ENCODE measurements at regions not wholly inside any gene's neighbourhood (a gene's known extent, or its start where the extent isn't known, plus 50 kb on each side); places are given as distances from the start of the nearest gene placed in this dataset.

- no peaks in the 10 kb centered on the region for H3K9me3 ChIP-seq (ENCODE audit: control insufficient read depth in 4 of 4, low read length in 3 of 4)
- no peak for DNase-seq (ENCODE audit: low spot score)
- H3K9ac ChIP-seq (ENCODE audit: low read depth in 1 of 2, low read length in 2 of 2) = no peak overlapping the region
- no peak overlapping the region for H3K4me3 ChIP-seq (ENCODE audit: low read depth in 1 of 3, low read length in 3 of 3)
- H3K27me3 ChIP-seq (ENCODE audit: control insufficient read depth in 4 of 4, insufficient read depth in 4 of 4, low read length in 3 of 4) = no peaks in the 10 kb centered on the region
- WGBS = 81% methylated on average over 5 of the region's 5 CpGs
- peaks cover 0 to 8% (median 1%) of the 10 kb centered on the region in 4 donors for H3K36me3 ChIP-seq (ENCODE audit: control insufficient read depth in 4 of 4, insufficient read depth in 3 of 4, low read depth in 1 of 4, low read length in 3 of 4)
- no peak overlapping the region for H3K27ac ChIP-seq (ENCODE audit: low read depth in 1 of 2, low read length in 2 of 2)
- TF ChIP-seq RXRA (IDR thresholded peaks at IDR 0.05) (no peak), HNF4A (conservative IDR thresholded peaks at IDR 0.05) (no peak), NR2F2 (IDR thresholded peaks at IDR 0.05) (no peak), ATF3 (IDR thresholded peaks at IDR 0.05) (no peak), TAF1 (conservative IDR thresholded peaks at IDR 0.05) (no peak), SP1 (IDR thresholded peaks at IDR 0.05) (no peak)
- TF ChIP-seq, protein P1, sequence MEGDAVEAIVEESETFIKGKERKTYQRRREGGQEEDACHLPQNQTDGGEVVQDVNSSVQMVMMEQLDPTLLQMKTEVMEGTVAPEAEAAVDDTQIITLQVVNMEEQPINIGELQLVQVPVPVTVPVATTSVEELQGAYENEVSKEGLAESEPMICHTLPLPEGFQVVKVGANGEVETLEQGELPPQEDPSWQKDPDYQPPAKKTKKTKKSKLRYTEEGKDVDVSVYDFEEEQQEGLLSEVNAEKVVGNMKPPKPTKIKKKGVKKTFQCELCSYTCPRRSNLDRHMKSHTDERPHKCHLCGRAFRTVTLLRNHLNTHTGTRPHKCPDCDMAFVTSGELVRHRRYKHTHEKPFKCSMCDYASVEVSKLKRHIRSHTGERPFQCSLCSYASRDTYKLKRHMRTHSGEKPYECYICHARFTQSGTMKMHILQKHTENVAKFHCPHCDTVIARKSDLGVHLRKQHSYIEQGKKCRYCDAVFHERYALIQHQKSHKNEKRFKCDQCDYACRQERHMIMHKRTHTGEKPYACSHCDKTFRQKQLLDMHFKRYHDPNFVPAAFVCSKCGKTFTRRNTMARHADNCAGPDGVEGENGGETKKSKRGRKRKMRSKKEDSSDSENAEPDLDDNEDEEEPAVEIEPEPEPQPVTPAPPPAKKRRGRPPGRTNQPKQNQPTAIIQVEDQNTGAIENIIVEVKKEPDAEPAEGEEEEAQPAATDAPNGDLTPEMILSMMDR (IDR thresholded peaks at IDR 0.05; ENCODE audit: low read depth, low read length, missing input control) = no peak
- no peaks in the 10 kb centered on the region for H3K4me1 ChIP-seq (ENCODE audit: control insufficient read depth in 4 of 4, insufficient read depth in 4 of 4, low read length in 3 of 4)
These were observed 493.1 kb downstream of the SHISA9 start for GRCh38 chr16:13394488-13394887.

DNA sequence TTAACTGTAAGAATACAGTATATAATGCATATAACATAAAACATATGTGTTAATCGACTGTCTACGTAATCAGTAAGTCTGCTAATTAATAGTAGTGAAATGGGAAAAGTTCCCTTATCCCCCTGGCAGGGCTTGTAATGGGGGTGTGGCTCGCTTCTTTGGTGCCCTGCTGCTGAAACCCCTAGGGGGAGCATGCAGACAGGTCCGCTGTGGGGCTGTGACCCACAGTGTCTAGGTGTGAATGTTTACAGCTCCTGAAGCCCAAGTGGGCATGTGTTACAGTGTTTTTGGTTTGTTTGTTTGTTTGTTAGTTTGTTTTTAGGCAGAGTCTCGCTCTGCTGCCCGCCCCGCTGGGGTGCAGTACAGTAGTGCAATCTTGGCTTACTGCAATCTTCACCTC is 495.7 kb downstream of the SHISA9 start:
- H3K27ac ChIP-seq (ENCODE audit: low read depth in 1 of 2, low read length in 2 of 2) = no peak overlapping the region
- no peak for TF ChIP-seq ATF3 (IDR thresholded peaks at IDR 0.05)
- WGBS = 95% methylated on average over 7 of the region's 7 CpGs
- DNase-seq (ENCODE audit: low spot score) = no peak
- no peaks in the 10 kb centered on the region for H3K27me3 ChIP-seq (ENCODE audit: control insufficient read depth in 4 of 4, insufficient read depth in 4 of 4, low read length in 3 of 4)
- H3K9ac ChIP-seq (ENCODE audit: low read depth in 1 of 2, low read length in 2 of 2) = no peak overlapping the region
- H3K4me1 ChIP-seq (ENCODE audit: control insufficient read depth in 4 of 4, insufficient read depth in 4 of 4, low read length in 3 of 4) = no peaks in the 10 kb centered on the region
- peaks cover 0 to 11% (median 2%) of the 10 kb centered on the region in 4 donors for H3K36me3 ChIP-seq (ENCODE audit: control insufficient read depth in 4 of 4, insufficient read depth in 3 of 4, low read depth in 1 of 4, low read length in 3 of 4)
- no peak overlapping the region for H3K4me3 ChIP-seq (ENCODE audit: low read depth in 1 of 3, low read length in 3 of 3)
- no peaks in the 10 kb centered on the region for H3K9me3 ChIP-seq (ENCODE audit: control insufficient read depth in 4 of 4, low read length in 3 of 4)

DNA sequence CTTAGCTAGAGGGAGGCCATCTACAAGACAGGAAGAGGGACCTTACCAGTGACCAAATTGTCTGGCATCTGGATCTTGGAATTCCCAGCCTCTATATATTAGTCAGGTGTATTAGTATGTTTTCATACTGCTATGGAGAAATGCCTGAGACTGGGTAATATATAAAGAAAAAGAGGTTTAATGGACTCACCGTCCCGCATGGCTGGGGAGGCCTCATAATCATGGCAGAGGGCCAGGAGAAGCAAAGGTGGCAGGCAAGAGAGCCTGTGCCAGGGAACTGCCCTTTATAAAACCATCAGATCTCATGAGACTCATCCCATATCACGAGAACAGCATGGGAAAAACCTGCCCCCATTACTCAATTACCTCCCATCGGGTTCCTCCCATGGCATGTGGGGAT is 500.2 kb downstream of the SHISA9 start:
- 95% methylated on average over 4 of the region's 4 CpGs for WGBS
- no peak for DNase-seq (ENCODE audit: low spot score)
- TF ChIP-seq FOXA1 (IDR thresholded peaks at IDR 0.05) = no peak
- TF ChIP-seq EGR1 (IDR thresholded peaks at IDR 0.05; ENCODE audit: low read depth in 2 of 2) = no peak
- no peak for TF ChIP-seq JUND (IDR thresholded peaks at IDR 0.05)
- no peak for TF ChIP-seq NR2F2 (IDR thresholded peaks at IDR 0.05)
- no peak for TF ChIP-seq RXRA (IDR thresholded peaks at IDR 0.05)
- TF ChIP-seq HNF4A (conservative IDR thresholded peaks at IDR 0.05) = no peak
- TF ChIP-seq RAD21 (IDR thresholded peaks at IDR 0.05) = no peak
- TF ChIP-seq, protein P1 (IDR thresholded peaks at IDR 0.05; ENCODE audit: low read depth, low read length, missing input control) = no peak
- TF ChIP-seq MAX (IDR thresholded peaks at IDR 0.05) = no peak
- no peak for TF ChIP-seq FOXA2 (IDR thresholded peaks at IDR 0.05)
- TF ChIP-seq, protein P2, sequence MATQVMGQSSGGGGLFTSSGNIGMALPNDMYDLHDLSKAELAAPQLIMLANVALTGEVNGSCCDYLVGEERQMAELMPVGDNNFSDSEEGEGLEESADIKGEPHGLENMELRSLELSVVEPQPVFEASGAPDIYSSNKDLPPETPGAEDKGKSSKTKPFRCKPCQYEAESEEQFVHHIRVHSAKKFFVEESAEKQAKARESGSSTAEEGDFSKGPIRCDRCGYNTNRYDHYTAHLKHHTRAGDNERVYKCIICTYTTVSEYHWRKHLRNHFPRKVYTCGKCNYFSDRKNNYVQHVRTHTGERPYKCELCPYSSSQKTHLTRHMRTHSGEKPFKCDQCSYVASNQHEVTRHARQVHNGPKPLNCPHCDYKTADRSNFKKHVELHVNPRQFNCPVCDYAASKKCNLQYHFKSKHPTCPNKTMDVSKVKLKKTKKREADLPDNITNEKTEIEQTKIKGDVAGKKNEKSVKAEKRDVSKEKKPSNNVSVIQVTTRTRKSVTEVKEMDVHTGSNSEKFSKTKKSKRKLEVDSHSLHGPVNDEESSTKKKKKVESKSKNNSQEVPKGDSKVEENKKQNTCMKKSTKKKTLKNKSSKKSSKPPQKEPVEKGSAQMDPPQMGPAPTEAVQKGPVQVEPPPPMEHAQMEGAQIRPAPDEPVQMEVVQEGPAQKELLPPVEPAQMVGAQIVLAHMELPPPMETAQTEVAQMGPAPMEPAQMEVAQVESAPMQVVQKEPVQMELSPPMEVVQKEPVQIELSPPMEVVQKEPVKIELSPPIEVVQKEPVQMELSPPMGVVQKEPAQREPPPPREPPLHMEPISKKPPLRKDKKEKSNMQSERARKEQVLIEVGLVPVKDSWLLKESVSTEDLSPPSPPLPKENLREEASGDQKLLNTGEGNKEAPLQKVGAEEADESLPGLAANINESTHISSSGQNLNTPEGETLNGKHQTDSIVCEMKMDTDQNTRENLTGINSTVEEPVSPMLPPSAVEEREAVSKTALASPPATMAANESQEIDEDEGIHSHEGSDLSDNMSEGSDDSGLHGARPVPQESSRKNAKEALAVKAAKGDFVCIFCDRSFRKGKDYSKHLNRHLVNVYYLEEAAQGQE (IDR thresholded peaks at IDR 0.05) = no peak
- TF ChIP-seq ZBTB33 (IDR thresholded peaks at IDR 0.05) = no peak
- no peak for TF ChIP-seq ATF3 (IDR thresholded peaks at IDR 0.05)
- TF ChIP-seq YY1 (IDR thresholded peaks at IDR 0.05) = no peak
- TF ChIP-seq GABPA (IDR thresholded peaks at IDR 0.05 in 1 of 2, conservative IDR thresholded peaks at IDR 0.05 in 1 of 2) = no peak
- TF ChIP-seq SP1 (IDR thresholded peaks at IDR 0.05) = no peak
- no peak for TF ChIP-seq TAF1 (conservative IDR thresholded peaks at IDR 0.05)

More for the DNA sequence above, 500.2 kb downstream of the SHISA9 start:
- no peak overlapping the region for H3K27ac ChIP-seq (ENCODE audit: low read depth in 1 of 2, low read length in 2 of 2)
- H3K36me3 ChIP-seq (ENCODE audit: control insufficient read depth in 4 of 4, insufficient read depth in 3 of 4, low read depth in 1 of 4, low read length in 3 of 4) = peaks cover 0 to 8% (median 2%) of the 10 kb centered on the region in 4 donors
- no peaks in the 10 kb centered on the region for H3K4me1 ChIP-seq (ENCODE audit: control insufficient read depth in 4 of 4, insufficient read depth in 4 of 4, low read length in 3 of 4)
- H3K27me3 ChIP-seq (ENCODE audit: control insufficient read depth in 4 of 4, insufficient read depth in 4 of 4, low read length in 3 of 4) = no peaks in the 10 kb centered on the region
- no peaks in the 10 kb centered on the region for H3K9me3 ChIP-seq (ENCODE audit: control insufficient read depth in 4 of 4, low read length in 3 of 4)
- no peak overlapping the region for H3K9ac ChIP-seq (ENCODE audit: low read depth in 1 of 2, low read length in 2 of 2)
- no peak overlapping the region for H3K4me3 ChIP-seq (ENCODE audit: low read depth in 1 of 3, low read length in 3 of 3)

Measured in liver (tissue), 8 donors.